GM18511 (cell line): ENCODE measurements at regions not wholly inside any gene's neighbourhood (a gene's known extent, or its start where the extent isn't known, plus 50 kb on each side); places are given as distances from the start of the nearest gene placed in this dataset.
"Not testable (repeated sequence)": the region's sequence is repeated elsewhere in the genome, so short reads cannot be mapped to it uniquely, and the experiment has no call there.

Experiments
- ATAC-seq: cut with Tn5 transposase; IDR thresholded peaks from one replicate; pipeline ENCODE4 v1.9.1; 2021; ENCODE audit warnings: mild to moderate bottlenecking, moderate library complexity; ENCODE audit not compliant: unreplicated experiment

GRCh38 chr6:139903411-139904157 lies 529.1 kb upstream of the CITED2 start:
- peak; percentile 98 for ATAC-seq

- ATAC-seq: no peak
Observed at GRCh38 chr6:139895205-139895793, 520.9 kb upstream of the CITED2 start.

GRCh38 chr6:139894271-139894670 lies 519.8 kb upstream of the CITED2 start:
- ATAC-seq: no peak

GRCh38 chr6:139891471-139891870 lies 517.0 kb upstream of the CITED2 start:
- ATAC-seq: no peak

- no peak for ATAC-seq
Observed at GRCh38 chr6:139888681-139889122, 514.3 kb upstream of the CITED2 start.

GRCh38 chr6:139887275-139887674 lies 512.8 kb upstream of the CITED2 start:
- ATAC-seq: no peak

- no peak for ATAC-seq
Observed at GRCh38 chr6:139886396-139886795, 511.9 kb upstream of the CITED2 start.

- no peak for ATAC-seq
Observed at GRCh38 chr6:139885909-139886308, 511.5 kb upstream of the CITED2 start.

GRCh38 chr6:139883776-139884175 lies 509.3 kb upstream of the CITED2 start:
- ATAC-seq: no peak

- peak; percentile 33 for ATAC-seq
Observed at GRCh38 chr6:139882977-139883728, 508.7 kb upstream of the CITED2 start.

- no peak for ATAC-seq
Observed at GRCh38 chr6:139882234-139882633, 507.8 kb upstream of the CITED2 start.

GRCh38 chr6:139881728-139882211 lies 507.3 kb upstream of the CITED2 start:
- peak; percentile 76 for ATAC-seq

GRCh38 chr6:139881236-139881635 lies 506.8 kb upstream of the CITED2 start:
- ATAC-seq: no peak

GRCh38 chr6:139879823-139880356 lies 505.4 kb upstream of the CITED2 start:
- no peak for ATAC-seq

GRCh38 chr6:139879241-139879640 lies 504.8 kb upstream of the CITED2 start:
- ATAC-seq: not testable (repeated sequence)

- no peak for ATAC-seq
Observed at GRCh38 chr6:139877828-139878405, 503.5 kb upstream of the CITED2 start.

GRCh38 chr6:139872665-139873064 lies 498.2 kb upstream of the CITED2 start:
- ATAC-seq: no peak

GRCh38 chr6:139871803-139872510 lies 497.5 kb upstream of the CITED2 start:
- no peak for ATAC-seq

GRCh38 chr6:139871165-139871710 lies 496.8 kb upstream of the CITED2 start:
- no peak for ATAC-seq

GRCh38 chr6:139868576-139868975 lies 494.1 kb upstream of the CITED2 start:
- no peak for ATAC-seq
